Epithelial cell of proximal tubule (primary cell): ENCODE measurements at regions not wholly inside any gene's neighbourhood (a gene's known extent, or its start where the extent isn't known, plus 50 kb on each side); places are given as distances from the start of the nearest gene placed in this dataset.

Experiments
- DNase-seq: peaks from one replicate; pipeline ENCODE4 v3.0.0-alpha.2; 2011; ENCODE audit warnings: low read depth
- H3K4me3 ChIP-seq: 2 replicates; pipeline ENCODE4 v1.5.1; 2011; ENCODE audit warnings: low read depth, mild to moderate bottlenecking, low read length
- TF ChIP-seq, protein P1 (sequence below): conservative IDR thresholded peaks from 2 replicates; pipeline ENCODE4 v1.5.1; 2012; ENCODE audit warnings: low read depth, mild to moderate bottlenecking, low read length

- TF ChIP-seq, protein P1, sequence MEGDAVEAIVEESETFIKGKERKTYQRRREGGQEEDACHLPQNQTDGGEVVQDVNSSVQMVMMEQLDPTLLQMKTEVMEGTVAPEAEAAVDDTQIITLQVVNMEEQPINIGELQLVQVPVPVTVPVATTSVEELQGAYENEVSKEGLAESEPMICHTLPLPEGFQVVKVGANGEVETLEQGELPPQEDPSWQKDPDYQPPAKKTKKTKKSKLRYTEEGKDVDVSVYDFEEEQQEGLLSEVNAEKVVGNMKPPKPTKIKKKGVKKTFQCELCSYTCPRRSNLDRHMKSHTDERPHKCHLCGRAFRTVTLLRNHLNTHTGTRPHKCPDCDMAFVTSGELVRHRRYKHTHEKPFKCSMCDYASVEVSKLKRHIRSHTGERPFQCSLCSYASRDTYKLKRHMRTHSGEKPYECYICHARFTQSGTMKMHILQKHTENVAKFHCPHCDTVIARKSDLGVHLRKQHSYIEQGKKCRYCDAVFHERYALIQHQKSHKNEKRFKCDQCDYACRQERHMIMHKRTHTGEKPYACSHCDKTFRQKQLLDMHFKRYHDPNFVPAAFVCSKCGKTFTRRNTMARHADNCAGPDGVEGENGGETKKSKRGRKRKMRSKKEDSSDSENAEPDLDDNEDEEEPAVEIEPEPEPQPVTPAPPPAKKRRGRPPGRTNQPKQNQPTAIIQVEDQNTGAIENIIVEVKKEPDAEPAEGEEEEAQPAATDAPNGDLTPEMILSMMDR = no peak
- DNase-seq = no peak
- no peak overlapping the region for H3K4me3 ChIP-seq
Observed at GRCh38 chr5:39640552-39640951, 215.8 kb upstream of the DAB2 start.

GRCh38 chr5:39639618-39640089 lies 214.9 kb upstream of the DAB2 start:
- DNase-seq = no peak
- H3K4me3 ChIP-seq = no peak overlapping the region
- TF ChIP-seq, protein P1 = no peak

- TF ChIP-seq, protein P1 = no peak
- DNase-seq = no peak
- H3K4me3 ChIP-seq = no peak overlapping the region
Observed at GRCh38 chr5:39638813-39639212, 214.0 kb upstream of the DAB2 start.

DNA sequence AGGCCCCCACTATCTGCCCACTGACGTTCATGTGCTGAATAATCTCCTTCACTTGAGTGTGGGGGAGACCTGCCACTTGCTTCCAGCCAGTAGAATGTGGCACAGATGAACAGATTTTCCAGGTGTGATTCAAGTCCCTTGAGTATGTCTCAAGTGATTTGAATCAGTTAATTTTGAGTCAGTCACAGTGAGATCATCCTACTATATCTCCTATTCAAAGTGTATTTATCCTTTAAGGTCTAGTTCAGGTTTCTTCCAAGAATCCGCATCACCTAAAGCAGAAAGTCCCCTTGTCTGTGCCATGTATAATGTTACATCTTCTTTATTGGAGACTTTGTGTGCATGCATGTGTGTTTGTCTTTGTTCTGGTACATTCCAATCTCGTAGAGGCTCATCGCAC lies 208.3 kb upstream of the DAB2 start:
- DNase-seq = no peak
- no peak overlapping the region for H3K4me3 ChIP-seq
- TF ChIP-seq, protein P1 = no peak

- H3K4me3 ChIP-seq = no peak overlapping the region
- TF ChIP-seq, protein P1 = no peak
- no peak for DNase-seq
Observed at GRCh38 chr5:39631958-39632357, 207.2 kb upstream of the DAB2 start.

- TF ChIP-seq, protein P1 = no peak
- no peak overlapping the region for H3K4me3 ChIP-seq
- DNase-seq = no peak
Observed at GRCh38 chr5:39629946-39630345, 205.2 kb upstream of the DAB2 start.

DNA sequence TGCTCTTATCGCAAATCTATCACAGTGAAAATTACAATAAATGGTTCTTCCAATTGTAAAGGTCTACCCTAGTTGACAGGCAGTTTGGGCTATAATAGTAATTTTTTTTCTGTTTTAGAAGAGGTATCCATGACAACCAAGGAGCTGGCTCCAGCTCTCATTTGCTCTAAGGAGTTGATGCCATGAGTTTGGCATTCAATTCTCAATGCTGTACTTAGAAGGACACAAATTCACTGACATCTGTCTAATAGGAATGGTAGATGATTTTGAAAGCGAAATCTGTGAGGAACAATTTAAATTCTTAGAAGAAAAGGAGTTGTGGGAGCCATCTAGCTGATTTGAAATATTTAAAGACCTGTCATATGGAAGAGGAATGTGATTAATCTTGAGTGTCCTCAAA lies 203.6 kb upstream of the DAB2 start:
- no peak overlapping the region for H3K4me3 ChIP-seq
- TF ChIP-seq, protein P1 = no peak
- no peak for DNase-seq
